ENCODE measurements at regions not wholly inside any gene's neighbourhood (a gene's known extent, or its start where the extent isn't known, plus 50 kb on each side); places are given as distances from the start of the nearest gene placed in this dataset.
"Not testable (repeated sequence)": the region's sequence is repeated elsewhere in the genome, so short reads cannot be mapped to it uniquely, and the experiment has no call there.

DNA sequence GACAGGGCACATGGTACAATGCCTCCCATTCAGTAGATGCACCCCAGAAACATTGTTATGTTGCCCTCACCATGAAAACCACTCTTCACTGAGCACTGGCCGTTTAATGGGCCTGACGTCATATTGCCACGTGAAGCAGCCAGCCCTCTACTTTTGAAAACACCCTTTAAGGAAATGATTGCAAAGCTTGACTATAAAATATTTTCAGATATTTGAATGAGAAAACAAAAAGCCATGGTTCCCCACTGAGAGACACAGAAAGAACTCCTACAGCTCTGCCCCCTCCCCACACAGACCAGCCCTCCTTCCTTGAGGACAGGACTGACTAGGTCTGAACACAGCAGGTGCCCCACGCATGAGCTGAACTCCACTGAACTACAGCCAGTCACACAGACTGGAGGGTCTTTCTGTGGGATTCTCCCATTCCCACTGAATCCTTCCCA lies 349.1 kb downstream of the ANAPC1 start:
- DNase-seq (ENCODE audit: low spot score), result no peak
- no peak overlapping the region for H3K4me3 ChIP-seq (ENCODE audit: low read depth, low read length, poor library complexity, severe bottlenecking)
- no TSS peak for BruUV-seq (replicated peaks)
- ChIA-PET POLR2A (interaction anchor here (0.7 kb wide), 1 partner anchor 445 kb away, joined by 3 read pairs; no protein-coding TSS in a partner anchor), CTCF (ENCODE audit: unreplicated experiment) (no interaction called here)
- H3K36me3 ChIP-seq (ENCODE audit: insufficient read depth, low read length), result no peaks in the 10 kb centered on the region
- peak overlapping the region; percentile 31; the same call in 1 of the 2 replicates for H3K4me2 ChIP-seq (ENCODE audit: low read length)
- peak overlapping the region; percentile 64; the same call in 1 of the 2 replicates for H2AFZ ChIP-seq (ENCODE audit: low read length)
- no peaks in the 10 kb centered on the region for H4K20me1 ChIP-seq (ENCODE audit: insufficient read depth, low read length)
- H3K27ac ChIP-seq (ENCODE audit: low read depth, low read length, poor library complexity, severe bottlenecking), result no peak overlapping the region
- TF ChIP-seq EZH2phosphoT487 (IDR thresholded peaks at IDR 0.05; ENCODE audit: borderline replicate concordance, low read depth, low read length), result no peak
- TF ChIP-seq, protein P1, sequence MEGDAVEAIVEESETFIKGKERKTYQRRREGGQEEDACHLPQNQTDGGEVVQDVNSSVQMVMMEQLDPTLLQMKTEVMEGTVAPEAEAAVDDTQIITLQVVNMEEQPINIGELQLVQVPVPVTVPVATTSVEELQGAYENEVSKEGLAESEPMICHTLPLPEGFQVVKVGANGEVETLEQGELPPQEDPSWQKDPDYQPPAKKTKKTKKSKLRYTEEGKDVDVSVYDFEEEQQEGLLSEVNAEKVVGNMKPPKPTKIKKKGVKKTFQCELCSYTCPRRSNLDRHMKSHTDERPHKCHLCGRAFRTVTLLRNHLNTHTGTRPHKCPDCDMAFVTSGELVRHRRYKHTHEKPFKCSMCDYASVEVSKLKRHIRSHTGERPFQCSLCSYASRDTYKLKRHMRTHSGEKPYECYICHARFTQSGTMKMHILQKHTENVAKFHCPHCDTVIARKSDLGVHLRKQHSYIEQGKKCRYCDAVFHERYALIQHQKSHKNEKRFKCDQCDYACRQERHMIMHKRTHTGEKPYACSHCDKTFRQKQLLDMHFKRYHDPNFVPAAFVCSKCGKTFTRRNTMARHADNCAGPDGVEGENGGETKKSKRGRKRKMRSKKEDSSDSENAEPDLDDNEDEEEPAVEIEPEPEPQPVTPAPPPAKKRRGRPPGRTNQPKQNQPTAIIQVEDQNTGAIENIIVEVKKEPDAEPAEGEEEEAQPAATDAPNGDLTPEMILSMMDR (conservative IDR thresholded peaks at IDR 0.05; ENCODE audit: low read length), result no peak
- no peaks in the 10 kb centered on the region for H3K9me2 ChIP-seq (ENCODE audit: insufficient read depth, low read length)
- H3K4me1 ChIP-seq (ENCODE audit: insufficient read depth, low read length, poor library complexity, severe bottlenecking), result peaks cover 6% of the 10 kb centered on the region
- H3K9me3 ChIP-seq (ENCODE audit: low read length), result no peaks in the 10 kb centered on the region
- H3K79me2 ChIP-seq (ENCODE audit: insufficient read depth, low read depth, low read length), result no peaks in the 10 kb centered on the region
- intact Hi-C loops (cut with micrococcal nuclease; ENCODE audit: unreplicated experiment), result no loop called here

DNA sequence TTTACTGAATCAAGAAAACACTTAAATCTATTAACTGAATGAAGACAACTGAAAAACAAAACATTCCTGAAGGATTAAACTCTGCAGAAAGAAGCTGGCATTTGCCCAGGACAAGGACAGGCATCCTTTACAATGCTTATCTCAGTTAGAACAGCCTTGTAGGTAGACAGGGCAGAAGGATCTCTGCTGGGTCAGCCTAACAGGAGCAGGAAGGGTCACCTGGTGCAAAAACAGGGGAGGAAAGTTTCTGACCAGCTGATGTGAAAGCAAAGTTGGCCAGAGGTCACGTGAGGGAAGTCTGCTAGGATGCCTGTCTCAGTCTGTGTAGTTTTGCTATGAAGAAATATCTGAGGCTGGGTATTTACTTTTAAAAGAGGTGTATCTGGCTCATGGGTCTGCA lies 348.6 kb downstream of the ANAPC1 start:
- no peaks in the 10 kb centered on the region for H3K36me3 ChIP-seq (ENCODE audit: insufficient read depth, low read length)
- H4K20me1 ChIP-seq (ENCODE audit: insufficient read depth, low read length), result no peaks in the 10 kb centered on the region
- no peaks in the 10 kb centered on the region for H3K9me2 ChIP-seq (ENCODE audit: insufficient read depth, low read length)
- CTCF ChIA-PET (ENCODE audit: unreplicated experiment), result interaction anchor here (0.6 kb wide), 1 partner anchor 89 kb away, joined by 5 read pairs; no protein-coding TSS in a partner anchor
- POLR2A ChIA-PET, result interaction anchor here (0.6 to 0.7 kb wide), 3 partner anchors 84 to 446 kb away, joined by 3 to 4 read pairs (median 4); no protein-coding TSS in a partner anchor
- TF ChIP-seq, protein P1 (conservative IDR thresholded peaks at IDR 0.05; ENCODE audit: low read length), result no peak
- TF ChIP-seq EZH2phosphoT487 (IDR thresholded peaks at IDR 0.05; ENCODE audit: borderline replicate concordance, low read depth, low read length), result no peak
- H3K4me2 ChIP-seq (ENCODE audit: low read length), result no peak overlapping the region
- peaks cover 6% of the 10 kb centered on the region for H3K4me1 ChIP-seq (ENCODE audit: insufficient read depth, low read length, poor library complexity, severe bottlenecking)
- intact Hi-C loops (cut with micrococcal nuclease; ENCODE audit: unreplicated experiment), result no loop called here
- H3K27ac ChIP-seq (ENCODE audit: low read depth, low read length, poor library complexity, severe bottlenecking), result no peak overlapping the region
- H3K4me3 ChIP-seq (ENCODE audit: low read depth, low read length, poor library complexity, severe bottlenecking), result no peak overlapping the region
- H2AFZ ChIP-seq (ENCODE audit: low read length), result 0 out of 2 replicates have a peak overlapping the region, but pooled peaks have one; percentile 64
- no peaks in the 10 kb centered on the region for H3K9me3 ChIP-seq (ENCODE audit: low read length)
- no TSS peak for BruUV-seq (replicated peaks)
- no peak for DNase-seq (ENCODE audit: low spot score)
- no peaks in the 10 kb centered on the region for H3K79me2 ChIP-seq (ENCODE audit: insufficient read depth, low read depth, low read length)

DNA sequence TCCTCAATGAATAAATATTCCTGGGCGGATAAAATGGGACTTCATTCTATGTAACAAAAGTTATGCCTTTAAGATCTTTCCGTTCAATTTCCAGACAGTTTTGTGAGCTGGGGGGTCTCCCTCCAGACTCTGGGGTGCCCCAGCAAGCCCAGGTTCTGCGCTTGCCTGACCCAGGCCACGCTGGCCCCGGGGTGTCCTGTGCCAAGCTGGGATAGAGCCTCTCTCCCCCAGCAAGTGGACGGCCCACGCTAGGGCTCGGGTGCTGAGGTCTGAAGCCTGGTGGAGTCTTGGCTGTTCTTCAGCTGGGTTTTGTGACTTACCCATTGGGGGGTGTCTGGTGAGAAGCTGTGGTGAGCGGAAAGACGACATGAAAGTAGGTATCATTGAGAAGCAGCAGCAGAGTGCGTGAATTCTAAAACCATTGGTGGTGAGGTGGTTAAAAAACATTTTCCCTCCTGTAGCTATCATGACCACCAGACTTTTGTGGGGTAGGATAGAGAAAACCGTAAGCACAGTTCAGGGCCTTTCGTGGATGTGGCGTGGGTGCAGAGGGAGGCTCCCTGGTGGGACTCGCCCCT lies 346.8 kb downstream of the ANAPC1 start:
- CTCF ChIA-PET (ENCODE audit: unreplicated experiment), result no interaction called here
- H3K4me1 ChIP-seq (ENCODE audit: insufficient read depth, low read length, poor library complexity, severe bottlenecking), result peaks cover 6% of the 10 kb centered on the region
- H3K79me2 ChIP-seq (ENCODE audit: insufficient read depth, low read depth, low read length), result no peaks in the 10 kb centered on the region
- no TSS peak for BruUV-seq (replicated peaks)
- POLR2A ChIA-PET, result interaction anchor here (0.6 to 0.7 kb wide), 2 partner anchors 121 to 701 kb away, joined by 3 to 7 read pairs; no protein-coding TSS in a partner anchor
- intact Hi-C loops (cut with micrococcal nuclease; ENCODE audit: unreplicated experiment), result no loop called here
- no peak overlapping the region for H2AFZ ChIP-seq (ENCODE audit: low read length)
- no peak overlapping the region for H3K4me2 ChIP-seq (ENCODE audit: low read length)
- H3K36me3 ChIP-seq (ENCODE audit: insufficient read depth, low read length), result no peaks in the 10 kb centered on the region
- H3K9me2 ChIP-seq (ENCODE audit: insufficient read depth, low read length), result no peaks in the 10 kb centered on the region
- no peaks in the 10 kb centered on the region for H4K20me1 ChIP-seq (ENCODE audit: insufficient read depth, low read length)
- no peak overlapping the region for H3K27ac ChIP-seq (ENCODE audit: low read depth, low read length, poor library complexity, severe bottlenecking)
- TF ChIP-seq EZH2phosphoT487 (IDR thresholded peaks at IDR 0.05; ENCODE audit: borderline replicate concordance, low read depth, low read length), result no peak
- TF ChIP-seq, protein P1 (conservative IDR thresholded peaks at IDR 0.05; ENCODE audit: low read length), result no peak
- DNase-seq (ENCODE audit: low spot score), result no peak
- H3K9me3 ChIP-seq (ENCODE audit: low read length), result no peaks in the 10 kb centered on the region
- no peak overlapping the region for H3K4me3 ChIP-seq (ENCODE audit: low read depth, low read length, poor library complexity, severe bottlenecking)

DNA sequence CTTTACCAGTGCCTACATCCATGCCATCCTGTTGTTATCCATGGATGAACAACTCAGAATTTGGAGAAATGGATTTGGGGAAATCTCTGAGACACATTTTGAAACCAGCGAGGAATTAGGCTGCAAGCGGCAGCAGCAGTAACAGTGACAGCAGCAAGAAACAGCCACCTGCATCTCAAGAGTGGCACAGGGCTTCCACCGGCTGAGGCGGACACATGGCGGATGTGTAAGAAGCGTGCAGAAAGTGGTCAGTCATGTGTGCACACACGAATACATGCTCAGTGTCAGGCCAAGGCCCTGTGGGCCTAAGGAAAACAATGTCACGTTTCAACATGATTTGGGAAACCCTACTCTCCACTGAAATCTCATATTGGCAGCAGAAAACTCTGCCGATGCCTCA lies 344.0 kb downstream of the ANAPC1 start:
- BruUV-seq (replicated peaks); H3K9me2 ChIP-seq (ENCODE audit: insufficient read depth, low read length); POLR2A ChIA-PET; H2AFZ ChIP-seq (ENCODE audit: low read length); DNase-seq (ENCODE audit: low spot score); H3K27ac ChIP-seq (ENCODE audit: low read depth, low read length, poor library complexity, severe bottlenecking); H3K79me2 ChIP-seq (ENCODE audit: insufficient read depth, low read depth, low read length); intact Hi-C loops (cut with micrococcal nuclease; ENCODE audit: unreplicated experiment); H3K4me1 ChIP-seq (ENCODE audit: insufficient read depth, low read length, poor library complexity, severe bottlenecking); CTCF ChIA-PET (ENCODE audit: unreplicated experiment); H3K36me3 ChIP-seq (ENCODE audit: insufficient read depth, low read length); H3K4me2 ChIP-seq (ENCODE audit: low read length); H3K4me3 ChIP-seq (ENCODE audit: low read depth, low read length, poor library complexity, severe bottlenecking); H4K20me1 ChIP-seq (ENCODE audit: insufficient read depth, low read length); H3K9me3 ChIP-seq (ENCODE audit: low read length): not testable (repeated sequence)
